Endodermal cell (in vitro differentiated cells): ENCODE measurements at regions not wholly inside any gene's neighbourhood (a gene's known extent, or its start where the extent isn't known, plus 50 kb on each side); places are given as distances from the start of the nearest gene placed in this dataset.

Source experiments
- DNase-seq: peaks from one replicate; pipeline ENCODE4 v3.0.0-alpha.2; 2017
- H3K27ac ChIP-seq: 2 replicates; pipeline ENCODE4 v1.5.1; 2013; ENCODE audit warnings: mild to moderate bottlenecking, low read depth, low read length, moderate library complexity
- H3K27me3 ChIP-seq: 2 replicates; pipeline ENCODE4 v1.6.1; 2013; ENCODE audit warnings: mild to moderate bottlenecking, low read length, moderate library complexity; ENCODE audit not compliant: insufficient read depth, control insufficient read depth, poor library complexity, severe bottlenecking
- H3K36me3 ChIP-seq: 2 replicates; pipeline ENCODE4 v1.7.0; 2013; ENCODE audit warnings: mild to moderate bottlenecking, low read length, moderate library complexity; ENCODE audit not compliant: control insufficient read depth, insufficient read depth
- H3K4me1 ChIP-seq: one replicate; pipeline ENCODE4 v1.7.0; 2013; ENCODE audit warnings: low read length; ENCODE audit not compliant: control insufficient read depth, insufficient read depth
- H3K4me3 ChIP-seq: 2 replicates; pipeline ENCODE4 v1.5.1; 2013; ENCODE audit warnings: mild to moderate bottlenecking, low read length, moderate library complexity
- H3K9ac ChIP-seq: 2 replicates; pipeline ENCODE4 v1.6.1; 2013; ENCODE audit warnings: mild to moderate bottlenecking, low read length, moderate library complexity; ENCODE audit not compliant: poor library complexity, severe bottlenecking; ENCODE audit errors: extremely low read depth
- H3K9me3 ChIP-seq: 2 replicates; pipeline ENCODE4 v1.6.1; 2013; ENCODE audit warnings: mild to moderate bottlenecking, low read length, moderate library complexity; ENCODE audit not compliant: control insufficient read depth
- H3K27ac Mint-ChIP-seq: 2 replicates; pipeline ENCODE4 v1.8.0; 2020; ENCODE audit warnings: mixed read lengths
- H3K27me3 Mint-ChIP-seq: 2 replicates; pipeline ENCODE4 v1.8.0; 2021; ENCODE audit warnings: mild to moderate bottlenecking, mixed read lengths; ENCODE audit not compliant: insufficient read depth
- H3K36me3 Mint-ChIP-seq: 2 replicates; pipeline ENCODE4 v1.8.0; 2020; ENCODE audit warnings: low read depth, mixed read lengths
- H3K4me1 Mint-ChIP-seq: 2 replicates; pipeline ENCODE4 v1.8.0; 2020; ENCODE audit warnings: mixed read lengths
- H3K4me3 Mint-ChIP-seq: 2 replicates; pipeline ENCODE4 v1.8.0; 2020; ENCODE audit warnings: mild to moderate bottlenecking, moderate library complexity, mixed read lengths
- H3K9me3 Mint-ChIP-seq: 2 replicates; pipeline ENCODE4 v1.8.0; 2020; ENCODE audit warnings: mild to moderate bottlenecking, mixed read lengths
- CTCF ChIP-seq: fragments of 200-600 bp; sonication (generic); conservative IDR thresholded peaks from 2 replicates; pipeline ENCODE4 v1.5.0; 2021; ENCODE audit warnings: antibody characterized with exemption, mild to moderate bottlenecking
- WGBS, 2 experiments: methylation state at CpG; one replicate each; pipeline versions ENCODE4 v1.1.5 to v1.1.7; 2013; ENCODE audit warnings: missing lambda C conversion rate in 2 of 2, mixed read lengths in 1 of 2; ENCODE audit not compliant: insufficient coverage in 1 of 2, insufficient read length in 1 of 2; 5-methylcytosine and 5-hydroxymethylcytosine counted together

- H3K4me1 ChIP-seq = no peaks in the 10 kb centered on the region
- WGBS, 2 experiments = 90 to 98% methylated on average over 5 to 6 of the region's 7 CpGs
- no peaks in the 10 kb centered on the region for H3K9me3 ChIP-seq
- no peak overlapping the region for H3K9ac ChIP-seq
- Mint-ChIP-seq H3K27ac (no peak overlapping the region), H3K4me3 (no peak overlapping the region), H3K36me3 (no peaks in the 10 kb centered on the region), H3K4me1 (peaks cover 5% of the 10 kb centered on the region), H3K27me3 (no peaks in the 10 kb centered on the region), H3K9me3 (peaks cover 2% of the 10 kb centered on the region)
- H3K27me3 ChIP-seq = no peaks in the 10 kb centered on the region
- no peak for TF ChIP-seq CTCF
- DNase-seq = no peak
- no peaks in the 10 kb centered on the region for H3K36me3 ChIP-seq
- H3K4me3 ChIP-seq = no peak overlapping the region
- H3K27ac ChIP-seq = no peak overlapping the region
These were observed 253.7 kb upstream of the PFKP start for GRCh38 chr10:2813693-2814092.

GRCh38 chr10:2813286-2813685 is 254.1 kb upstream of the PFKP start:
- H3K9ac ChIP-seq = no peak overlapping the region
- H3K4me3 Mint-ChIP-seq = no peak overlapping the region
- no peaks in the 10 kb centered on the region for H3K4me1 ChIP-seq
- no peak overlapping the region for H3K27ac Mint-ChIP-seq
- H3K4me1 Mint-ChIP-seq = peaks cover 5% of the 10 kb centered on the region
- no peak for TF ChIP-seq CTCF
- 91 to 94% methylated on average over 5 to 8 of the region's 8 CpGs for WGBS, 2 experiments
- peaks cover 2% of the 10 kb centered on the region for H3K9me3 Mint-ChIP-seq
- H3K27me3 ChIP-seq = no peaks in the 10 kb centered on the region
- H3K27ac ChIP-seq = no peak overlapping the region
- H3K36me3 Mint-ChIP-seq = no peaks in the 10 kb centered on the region
- H3K27me3 Mint-ChIP-seq = no peaks in the 10 kb centered on the region
- H3K36me3 ChIP-seq = no peaks in the 10 kb centered on the region
- DNase-seq = no peak
- no peak overlapping the region for H3K4me3 ChIP-seq
- H3K9me3 ChIP-seq = no peaks in the 10 kb centered on the region

- Histone ChIP-seq H3K9ac (no peak overlapping the region), H3K27ac (no peak overlapping the region), H3K4me3 (no peak overlapping the region), H3K36me3 (no peaks in the 10 kb centered on the region), H3K4me1 (no peaks in the 10 kb centered on the region), H3K27me3 (no peaks in the 10 kb centered on the region), H3K9me3 (no peaks in the 10 kb centered on the region)
- Mint-ChIP-seq H3K27ac (no peak overlapping the region), H3K9me3 (peaks cover 7% of the 10 kb centered on the region), H3K4me3 (no peak overlapping the region), H3K4me1 (peaks cover 5% of the 10 kb centered on the region), H3K36me3 (no peaks in the 10 kb centered on the region), H3K27me3 (no peaks in the 10 kb centered on the region)
- no peak for TF ChIP-seq CTCF
- WGBS, 2 experiments = 94% methylated on average over 2 to 3 of the region's 3 CpGs
- DNase-seq = no peak
These were observed 254.7 kb upstream of the PFKP start for GRCh38 chr10:2812631-2813030.
